ENCODE measurements at regions not wholly inside any gene's neighbourhood (a gene's known extent, or its start where the extent isn't known, plus 50 kb on each side); places are given as distances from the start of the nearest gene placed in this dataset.
A peak's percentile ranks its signal among the peaks of the same experiment; 100 is the strongest.

DNA sequence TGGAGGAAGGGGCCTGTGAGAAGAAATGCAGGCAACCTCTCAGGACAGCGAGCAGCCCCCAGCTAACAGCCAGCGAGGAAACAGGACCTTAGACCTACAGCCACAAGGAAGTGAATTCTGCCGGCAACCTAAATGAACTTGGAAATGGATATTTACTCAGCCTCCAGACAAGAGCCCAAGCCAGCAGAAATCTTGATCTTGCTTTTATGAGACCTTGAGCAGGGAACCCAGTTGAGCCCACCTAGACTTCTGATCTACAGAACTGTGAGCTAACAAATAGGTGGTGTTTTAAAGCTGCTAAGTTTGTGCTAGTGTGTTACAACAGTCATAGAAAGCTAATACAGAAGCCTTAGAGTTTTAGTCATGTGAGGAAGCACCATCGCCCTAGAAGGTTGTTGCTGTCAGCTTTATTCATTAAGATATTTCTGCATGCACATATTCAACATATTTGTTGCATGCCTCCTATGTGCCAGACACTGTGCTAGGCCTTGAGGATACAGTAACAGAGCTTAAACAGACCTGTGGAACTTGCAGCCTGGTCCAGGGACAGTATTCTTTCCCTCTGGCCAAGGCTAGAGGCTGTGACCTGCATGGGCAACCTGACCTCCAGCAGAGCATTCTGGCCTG lies 50.3 kb downstream of the NALF2 start:
- H3K27me3 ChIP-seq: no peaks in the 10 kb centered on the region
- no peaks in the 10 kb centered on the region for H3K9me3 ChIP-seq
- intact Hi-C loops (cut with DNase I): no loop called here
- DNase-seq (ENCODE audit: extremely low spot score in 2 of 2): no peak
- no peak overlapping the region for H3K27ac ChIP-seq
- TF ChIP-seq, protein P1, sequence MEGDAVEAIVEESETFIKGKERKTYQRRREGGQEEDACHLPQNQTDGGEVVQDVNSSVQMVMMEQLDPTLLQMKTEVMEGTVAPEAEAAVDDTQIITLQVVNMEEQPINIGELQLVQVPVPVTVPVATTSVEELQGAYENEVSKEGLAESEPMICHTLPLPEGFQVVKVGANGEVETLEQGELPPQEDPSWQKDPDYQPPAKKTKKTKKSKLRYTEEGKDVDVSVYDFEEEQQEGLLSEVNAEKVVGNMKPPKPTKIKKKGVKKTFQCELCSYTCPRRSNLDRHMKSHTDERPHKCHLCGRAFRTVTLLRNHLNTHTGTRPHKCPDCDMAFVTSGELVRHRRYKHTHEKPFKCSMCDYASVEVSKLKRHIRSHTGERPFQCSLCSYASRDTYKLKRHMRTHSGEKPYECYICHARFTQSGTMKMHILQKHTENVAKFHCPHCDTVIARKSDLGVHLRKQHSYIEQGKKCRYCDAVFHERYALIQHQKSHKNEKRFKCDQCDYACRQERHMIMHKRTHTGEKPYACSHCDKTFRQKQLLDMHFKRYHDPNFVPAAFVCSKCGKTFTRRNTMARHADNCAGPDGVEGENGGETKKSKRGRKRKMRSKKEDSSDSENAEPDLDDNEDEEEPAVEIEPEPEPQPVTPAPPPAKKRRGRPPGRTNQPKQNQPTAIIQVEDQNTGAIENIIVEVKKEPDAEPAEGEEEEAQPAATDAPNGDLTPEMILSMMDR (IDR thresholded peaks at IDR 0.05): no peak
- TF ChIP-seq POLR2A (IDR thresholded peaks at IDR 0.05): no peak
- TF ChIP-seq POLR2AphosphoS5 (IDR thresholded peaks at IDR 0.05; ENCODE audit: insufficient read depth in 1 of 2, low read depth in 1 of 2): no peak
- H3K4me1 ChIP-seq: peaks cover 4% of the 10 kb centered on the region
- no peaks in the 10 kb centered on the region for H3K36me3 ChIP-seq
- no peak overlapping the region for H3K4me3 ChIP-seq

- H3K27ac ChIP-seq: peak overlapping the region; percentile 53
These were observed 51.4 kb downstream of the NALF2 start for GRCh38 chrX:69555481-69556041.

DNA sequence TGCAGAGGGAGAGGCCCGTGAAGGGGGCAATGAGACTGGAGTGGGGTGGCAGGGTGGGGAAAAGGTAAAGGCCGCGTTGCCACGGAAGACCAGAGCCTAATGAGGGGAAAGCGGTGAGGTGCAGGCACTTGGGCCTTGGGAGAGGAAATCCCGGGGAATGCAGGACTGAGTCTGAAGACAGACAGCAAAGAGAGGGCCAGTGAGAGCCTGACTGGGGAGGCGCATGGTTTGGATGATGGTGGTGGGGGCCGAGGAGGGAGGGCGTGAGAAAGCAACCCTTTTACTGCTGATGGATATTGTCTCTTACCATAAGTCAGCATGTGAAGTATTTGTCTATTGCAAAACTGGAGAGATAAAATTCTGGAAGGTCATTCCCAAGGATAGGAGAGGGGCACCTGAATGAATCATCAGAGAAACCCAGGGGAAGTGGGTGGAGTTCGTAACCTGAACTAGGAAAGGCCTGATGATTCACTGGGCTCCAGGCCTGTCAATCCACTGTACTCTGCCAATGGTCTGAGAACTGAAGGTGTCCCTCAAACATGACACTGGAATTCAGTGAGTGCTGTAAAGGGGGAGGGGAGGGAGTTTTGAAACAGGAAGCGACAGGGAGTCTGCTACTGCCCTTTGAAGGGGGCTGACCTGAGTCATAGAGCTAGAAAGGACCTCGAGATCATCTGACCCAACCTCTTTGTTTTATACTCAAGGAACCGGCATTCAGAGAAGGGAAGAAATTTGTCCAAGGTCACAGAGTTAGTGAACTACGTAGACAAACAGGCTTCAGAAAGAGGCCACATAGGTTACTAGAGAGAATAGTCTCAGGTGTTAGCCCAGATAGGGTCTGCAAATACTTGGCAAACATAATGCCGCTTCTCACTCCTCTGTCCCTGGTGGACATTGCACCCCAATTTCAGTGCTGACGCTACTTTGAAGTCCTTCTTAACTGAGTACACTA lies 52.2 kb downstream of the NALF2 start:
- intact Hi-C loops (cut with DNase I): no loop called here
- H3K4me1 ChIP-seq: peaks cover 4% of the 10 kb centered on the region
- H3K27me3 ChIP-seq: no peaks in the 10 kb centered on the region
- DNase-seq (ENCODE audit: extremely low spot score in 2 of 2): no peak
- H3K4me3 ChIP-seq: no peak overlapping the region
- H3K9me3 ChIP-seq: no peaks in the 10 kb centered on the region
- no peaks in the 10 kb centered on the region for H3K36me3 ChIP-seq
- no peak for TF ChIP-seq POLR2AphosphoS5 (IDR thresholded peaks at IDR 0.05; ENCODE audit: insufficient read depth in 1 of 2, low read depth in 1 of 2)
- TF ChIP-seq, protein P1 (IDR thresholded peaks at IDR 0.05): no peak
- TF ChIP-seq POLR2A (IDR thresholded peaks at IDR 0.05): no peak
- H3K27ac ChIP-seq: peak overlapping the region; percentile 53

More at GRCh38 chrX:69555481-69556041, 51.4 kb downstream of the NALF2 start:
- H3K4me3 ChIP-seq: no peak overlapping the region
- no peaks in the 10 kb centered on the region for H3K9me3 ChIP-seq
- TF ChIP-seq, protein P1 (IDR thresholded peaks at IDR 0.05): no peak
- TF ChIP-seq POLR2A (IDR thresholded peaks at IDR 0.05): no peak
- TF ChIP-seq POLR2AphosphoS5 (IDR thresholded peaks at IDR 0.05; ENCODE audit: insufficient read depth in 1 of 2, low read depth in 1 of 2): no peak
- no peaks in the 10 kb centered on the region for H3K36me3 ChIP-seq
- H3K27me3 ChIP-seq: no peaks in the 10 kb centered on the region
- DNase-seq (ENCODE audit: extremely low spot score in 2 of 2): no peak
- intact Hi-C loops (cut with DNase I): no loop called here
- H3K4me1 ChIP-seq: peaks cover 4% of the 10 kb centered on the region

GRCh38 chrX:69562904-69563578 lies 52.9 kb upstream of the EDA start:
- no peak for DNase-seq (ENCODE audit: extremely low spot score in 2 of 2)
- Histone ChIP-seq H3K27ac (no peak overlapping the region), H3K9me3 (no peaks in the 10 kb centered on the region), H3K36me3 (no peaks in the 10 kb centered on the region), H3K4me1 (no peaks in the 10 kb centered on the region), H3K4me3 (no peak overlapping the region), H3K27me3 (no peaks in the 10 kb centered on the region)
- TF ChIP-seq POLR2A (IDR thresholded peaks at IDR 0.05) (no peak), POLR2AphosphoS5 (IDR thresholded peaks at IDR 0.05; ENCODE audit: insufficient read depth in 1 of 2, low read depth in 1 of 2) (no peak)
- TF ChIP-seq, protein P1 (IDR thresholded peaks at IDR 0.05): no peak
- intact Hi-C loops (cut with DNase I): no loop called here
